WTC11 (cell line): ENCODE measurements at regions not wholly inside any gene's neighbourhood (a gene's known extent, or its start where the extent isn't known, plus 50 kb on each side); places are given as distances from the start of the nearest gene placed in this dataset.
A peak's percentile ranks its signal among the peaks of the same experiment; 100 is the strongest.

Experiments used
- ATAC-seq: fragments of 200-7000 bp; cut with Tn5 transposase; 2 replicates; pipeline ENCODE4 v1.10.0; 2021; ENCODE audit warnings: mild to moderate bottlenecking, moderate library complexity
- CTCF ChIA-PET: fragments of 300-600 bp; sonication (Branson Sonifier 250); formaldehyde crosslinking; loops from one replicate; lab custom pipeline; 2021; ENCODE audit warnings: antibody characterized with exemption; lab: Charles Lee
- POLR2A ChIA-PET: fragments of 350-600 bp; sonication (Branson Sonifier 250); formaldehyde crosslinking; loops from one replicate; lab custom pipeline; 2021; ENCODE audit warnings: antibody characterized with exemption; lab: Charles Lee
- DNase-seq: peaks from one replicate; pipeline ENCODE4 v3.0.0; 2021; ENCODE audit warnings: low spot score
- H3K27ac Mint-ChIP-seq: 2 replicates; pipeline ENCODE4 v1.8.0; 2021; ENCODE audit warnings: mixed read lengths
- H3K27me3 Mint-ChIP-seq: 2 replicates; pipeline ENCODE4 v1.8.0; 2021; ENCODE audit warnings: low read depth, mild to moderate bottlenecking, moderate library complexity, mixed read lengths
- H3K36me3 Mint-ChIP-seq: 2 replicates; pipeline ENCODE4 v1.8.0; 2021; ENCODE audit warnings: mixed read lengths
- H3K4me1 Mint-ChIP-seq: 2 replicates; pipeline ENCODE4 v1.8.0; 2022; ENCODE audit warnings: mixed read lengths
- H3K4me3 Mint-ChIP-seq: 2 replicates; pipeline ENCODE4 v1.8.0; 2021; ENCODE audit warnings: mild to moderate bottlenecking, moderate library complexity, mixed read lengths
- H3K9me3 Mint-ChIP-seq: 2 replicates; pipeline ENCODE4 v1.8.0; 2021; ENCODE audit warnings: mixed read lengths
- ELF4 ChIP-seq: sonication (generic); formaldehyde crosslinking; IDR thresholded peaks from 2 replicates; pipeline ENCODE4 v1.8.1; 2022; ENCODE audit warnings: low read depth, mild to moderate bottlenecking, moderate library complexity, missing genetic modification reagents
- EMX1 ChIP-seq: fragments of 250-450 bp; sonication (Bioruptor Pico); IDR thresholded peaks from 2 replicates; pipeline ENCODE4 v1.8.0; 2021; ENCODE audit warnings: mild to moderate bottlenecking
- ETV6 ChIP-seq: sonication (generic); formaldehyde crosslinking; IDR thresholded peaks from 2 replicates; pipeline ENCODE4 v1.8.1; 2022; ENCODE audit warnings: mild to moderate bottlenecking, missing genetic modification reagents
- NFATC4 ChIP-seq: fragments of 250-450 bp; sonication (Bioruptor Pico); IDR thresholded peaks from 2 replicates; pipeline ENCODE4 v1.9.0; 2021; ENCODE audit warnings: mild to moderate bottlenecking
- PRRX2 ChIP-seq: fragments of 250-450 bp; sonication (Bioruptor Pico); IDR thresholded peaks from 2 replicates; pipeline ENCODE4 v1.8.0; 2021; ENCODE audit warnings: mild to moderate bottlenecking
- RELA ChIP-seq: sonication (generic); formaldehyde crosslinking; IDR thresholded peaks from 2 replicates; pipeline ENCODE4 v1.8.1; 2022; ENCODE audit warnings: missing genetic modification reagents, mild to moderate bottlenecking, borderline replicate concordance
- SMAD4 ChIP-seq: sonication (generic); formaldehyde crosslinking; IDR thresholded peaks from 2 replicates; pipeline ENCODE4 v1.8.0; 2022; ENCODE audit warnings: mild to moderate bottlenecking, missing genetic modification reagents
- TEAD4 ChIP-seq: sonication (generic); formaldehyde crosslinking; IDR thresholded peaks from 2 replicates; pipeline ENCODE4 v1.8.0; 2022; ENCODE audit warnings: mild to moderate bottlenecking, missing genetic modification reagents
- ZBTB21 ChIP-seq: sonication (generic); formaldehyde crosslinking; IDR thresholded peaks from 2 replicates; pipeline ENCODE4 v1.8.1; 2023; ENCODE audit warnings: mild to moderate bottlenecking, missing genetic modification reagents, borderline replicate concordance
- ZNF396 ChIP-seq: fragments of 250-450 bp; sonication (Bioruptor Pico); IDR thresholded peaks from 2 replicates; pipeline ENCODE4 v1.8.0; 2021; ENCODE audit warnings: mild to moderate bottlenecking, moderate library complexity, borderline replicate concordance
- ZNF423 ChIP-seq: fragments of 250-450 bp; sonication (Bioruptor Pico); IDR thresholded peaks from 2 replicates; pipeline ENCODE4 v2.1.2; 2022; ENCODE audit warnings: mild to moderate bottlenecking, moderate library complexity
- TF ChIP-seq, protein P1 (sequence below): fragments of 250-450 bp; sonication (Bioruptor Pico); IDR thresholded peaks from 2 replicates; pipeline ENCODE4 v1.8.0; 2021; ENCODE audit warnings: mild to moderate bottlenecking
- TF ChIP-seq, protein P2 (sequence below): sonication (generic); formaldehyde crosslinking; IDR thresholded peaks from 2 replicates; pipeline ENCODE4 v1.8.1; 2023; ENCODE audit warnings: mild to moderate bottlenecking, missing genetic modification reagents
- TF ChIP-seq, protein P3 (sequence below): fragments of 200-600 bp; IDR thresholded peaks from 2 replicates; pipeline ENCODE4 v1.8.0; 2022; ENCODE audit warnings: antibody characterized with exemption
- TF ChIP-seq, protein P4 (sequence below): sonication (generic); formaldehyde crosslinking; IDR thresholded peaks from 2 replicates; pipeline ENCODE4 v1.8.0; 2022; ENCODE audit warnings: mild to moderate bottlenecking, missing genetic modification reagents
- TF ChIP-seq, protein P5 (sequence below): fragments of 250-450 bp; sonication (Bioruptor Pico); IDR thresholded peaks from 2 replicates; pipeline ENCODE4 v2.1.2; 2022; ENCODE audit warnings: mild to moderate bottlenecking, moderate library complexity
- TF ChIP-seq, protein P6 (sequence below): sonication (generic); formaldehyde crosslinking; IDR thresholded peaks from 2 replicates; pipeline ENCODE4 v1.8.1; 2022; ENCODE audit warnings: missing genetic modification reagents, borderline replicate concordance
- TF ChIP-seq, protein P7 (sequence below): sonication (generic); formaldehyde crosslinking; IDR thresholded peaks from 2 replicates; pipeline ENCODE4 v1.8.0; 2023; ENCODE audit warnings: mild to moderate bottlenecking, missing genetic modification reagents

DNA sequence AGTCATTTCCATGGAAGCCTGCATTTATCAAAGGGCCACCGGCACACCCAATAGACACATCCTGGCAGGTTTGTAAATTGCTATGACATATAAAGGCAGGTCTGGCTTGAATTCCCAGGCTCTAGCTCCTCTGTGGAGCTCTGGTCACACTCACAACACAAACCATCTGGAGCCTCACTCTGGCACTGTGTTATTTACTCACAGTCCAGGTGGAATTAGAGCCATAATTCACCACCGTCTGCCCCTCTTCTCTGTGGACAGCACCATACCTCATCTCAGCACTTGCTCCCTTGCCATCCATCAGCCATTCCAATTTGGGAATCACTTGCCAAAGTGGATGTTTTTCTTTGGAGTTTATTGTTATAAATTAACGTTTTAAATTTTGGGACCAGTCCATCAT, 84.3 kb upstream of the OSR1 start (continued):
- TF ChIP-seq, protein P1, sequence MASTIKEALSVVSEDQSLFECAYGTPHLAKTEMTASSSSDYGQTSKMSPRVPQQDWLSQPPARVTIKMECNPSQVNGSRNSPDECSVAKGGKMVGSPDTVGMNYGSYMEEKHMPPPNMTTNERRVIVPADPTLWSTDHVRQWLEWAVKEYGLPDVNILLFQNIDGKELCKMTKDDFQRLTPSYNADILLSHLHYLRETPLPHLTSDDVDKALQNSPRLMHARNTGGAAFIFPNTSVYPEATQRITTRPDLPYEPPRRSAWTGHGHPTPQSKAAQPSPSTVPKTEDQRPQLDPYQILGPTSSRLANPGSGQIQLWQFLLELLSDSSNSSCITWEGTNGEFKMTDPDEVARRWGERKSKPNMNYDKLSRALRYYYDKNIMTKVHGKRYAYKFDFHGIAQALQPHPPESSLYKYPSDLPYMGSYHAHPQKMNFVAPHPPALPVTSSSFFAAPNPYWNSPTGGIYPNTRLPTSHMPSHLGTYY (CRISPR knock-in tag), result no peak
- TF ChIP-seq ZNF423 (CRISPR knock-in tag) (no peak), SMAD4 (no peak), NFATC4 (CRISPR knock-in tag) (no peak), ETV6 (CRISPR knock-in tag) (no peak), RELA (CRISPR knock-in tag) (no peak), ZNF396 (no peak), ZBTB21 (no peak), EMX1 (CRISPR knock-in tag) (no peak)

DNA sequence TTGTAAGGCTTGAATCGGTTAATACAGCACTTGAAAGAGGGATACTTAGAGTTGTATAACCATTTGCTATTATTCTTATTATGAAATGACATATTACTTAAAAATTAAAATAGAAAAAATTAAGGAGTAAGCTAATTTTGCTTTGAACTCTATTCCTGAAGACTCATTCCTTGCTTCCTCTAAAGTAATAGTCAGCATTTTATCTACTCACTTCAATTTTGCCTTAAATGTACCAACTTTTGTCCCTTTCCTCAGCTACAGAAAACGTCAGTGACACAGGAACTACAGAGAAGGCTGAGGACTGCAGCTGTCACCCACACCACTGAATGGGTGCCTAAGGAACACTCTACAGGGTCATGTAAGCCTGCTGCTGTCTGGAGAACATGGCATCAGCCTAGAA, 80.7 kb upstream of the OSR1 start:
- peaks cover 8% of the 10 kb centered on the region for H3K4me1 Mint-ChIP-seq
- no peak overlapping the region for H3K27ac Mint-ChIP-seq
- no peaks in the 10 kb centered on the region for H3K27me3 Mint-ChIP-seq
- no peaks in the 10 kb centered on the region for H3K9me3 Mint-ChIP-seq
- ATAC-seq (no peak), DNase-seq (no peak)
- CTCF ChIA-PET, result no interaction called here
- H3K4me3 Mint-ChIP-seq, result no peak overlapping the region
- no peaks in the 10 kb centered on the region for H3K36me3 Mint-ChIP-seq
- TF ChIP-seq TEAD4 (CRISPR knock-in tag) (no peak), ELF4 (CRISPR knock-in tag) (no peak), ETV6 (CRISPR knock-in tag) (no peak)
- TF ChIP-seq, protein P2, sequence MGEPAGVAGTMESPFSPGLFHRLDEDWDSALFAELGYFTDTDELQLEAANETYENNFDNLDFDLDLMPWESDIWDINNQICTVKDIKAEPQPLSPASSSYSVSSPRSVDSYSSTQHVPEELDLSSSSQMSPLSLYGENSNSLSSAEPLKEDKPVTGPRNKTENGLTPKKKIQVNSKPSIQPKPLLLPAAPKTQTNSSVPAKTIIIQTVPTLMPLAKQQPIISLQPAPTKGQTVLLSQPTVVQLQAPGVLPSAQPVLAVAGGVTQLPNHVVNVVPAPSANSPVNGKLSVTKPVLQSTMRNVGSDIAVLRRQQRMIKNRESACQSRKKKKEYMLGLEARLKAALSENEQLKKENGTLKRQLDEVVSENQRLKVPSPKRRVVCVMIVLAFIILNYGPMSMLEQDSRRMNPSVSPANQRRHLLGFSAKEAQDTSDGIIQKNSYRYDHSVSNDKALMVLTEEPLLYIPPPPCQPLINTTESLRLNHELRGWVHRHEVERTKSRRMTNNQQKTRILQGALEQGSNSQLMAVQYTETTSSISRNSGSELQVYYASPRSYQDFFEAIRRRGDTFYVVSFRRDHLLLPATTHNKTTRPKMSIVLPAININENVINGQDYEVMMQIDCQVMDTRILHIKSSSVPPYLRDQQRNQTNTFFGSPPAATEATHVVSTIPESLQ, result no peak
- TF ChIP-seq, protein P3, sequence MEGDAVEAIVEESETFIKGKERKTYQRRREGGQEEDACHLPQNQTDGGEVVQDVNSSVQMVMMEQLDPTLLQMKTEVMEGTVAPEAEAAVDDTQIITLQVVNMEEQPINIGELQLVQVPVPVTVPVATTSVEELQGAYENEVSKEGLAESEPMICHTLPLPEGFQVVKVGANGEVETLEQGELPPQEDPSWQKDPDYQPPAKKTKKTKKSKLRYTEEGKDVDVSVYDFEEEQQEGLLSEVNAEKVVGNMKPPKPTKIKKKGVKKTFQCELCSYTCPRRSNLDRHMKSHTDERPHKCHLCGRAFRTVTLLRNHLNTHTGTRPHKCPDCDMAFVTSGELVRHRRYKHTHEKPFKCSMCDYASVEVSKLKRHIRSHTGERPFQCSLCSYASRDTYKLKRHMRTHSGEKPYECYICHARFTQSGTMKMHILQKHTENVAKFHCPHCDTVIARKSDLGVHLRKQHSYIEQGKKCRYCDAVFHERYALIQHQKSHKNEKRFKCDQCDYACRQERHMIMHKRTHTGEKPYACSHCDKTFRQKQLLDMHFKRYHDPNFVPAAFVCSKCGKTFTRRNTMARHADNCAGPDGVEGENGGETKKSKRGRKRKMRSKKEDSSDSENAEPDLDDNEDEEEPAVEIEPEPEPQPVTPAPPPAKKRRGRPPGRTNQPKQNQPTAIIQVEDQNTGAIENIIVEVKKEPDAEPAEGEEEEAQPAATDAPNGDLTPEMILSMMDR, result no peak
- TF ChIP-seq, protein P4, sequence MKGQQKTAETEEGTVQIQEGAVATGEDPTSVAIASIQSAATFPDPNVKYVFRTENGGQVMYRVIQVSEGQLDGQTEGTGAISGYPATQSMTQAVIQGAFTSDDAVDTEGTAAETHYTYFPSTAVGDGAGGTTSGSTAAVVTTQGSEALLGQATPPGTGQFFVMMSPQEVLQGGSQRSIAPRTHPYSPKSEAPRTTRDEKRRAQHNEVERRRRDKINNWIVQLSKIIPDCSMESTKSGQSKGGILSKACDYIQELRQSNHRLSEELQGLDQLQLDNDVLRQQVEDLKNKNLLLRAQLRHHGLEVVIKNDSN (CRISPR knock-in tag), result no peak
- TF ChIP-seq, protein P5, sequence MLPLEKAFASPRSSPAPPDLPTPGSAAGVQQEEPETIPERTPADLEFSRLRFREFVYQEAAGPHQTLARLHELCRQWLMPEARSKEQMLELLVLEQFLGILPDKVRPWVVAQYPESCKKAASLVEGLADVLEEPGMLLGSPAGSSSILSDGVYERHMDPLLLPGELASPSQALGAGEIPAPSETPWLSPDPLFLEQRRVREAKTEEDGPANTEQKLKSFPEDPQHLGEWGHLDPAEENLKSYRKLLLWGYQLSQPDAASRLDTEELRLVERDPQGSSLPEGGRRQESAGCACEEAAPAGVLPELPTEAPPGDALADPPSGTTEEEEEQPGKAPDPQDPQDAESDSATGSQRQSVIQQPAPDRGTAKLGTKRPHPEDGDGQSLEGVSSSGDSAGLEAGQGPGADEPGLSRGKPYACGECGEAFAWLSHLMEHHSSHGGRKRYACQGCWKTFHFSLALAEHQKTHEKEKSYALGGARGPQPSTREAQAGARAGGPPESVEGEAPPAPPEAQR (CRISPR knock-in tag), result no peak
- POLR2A ChIA-PET, result no interaction called here

DNA sequence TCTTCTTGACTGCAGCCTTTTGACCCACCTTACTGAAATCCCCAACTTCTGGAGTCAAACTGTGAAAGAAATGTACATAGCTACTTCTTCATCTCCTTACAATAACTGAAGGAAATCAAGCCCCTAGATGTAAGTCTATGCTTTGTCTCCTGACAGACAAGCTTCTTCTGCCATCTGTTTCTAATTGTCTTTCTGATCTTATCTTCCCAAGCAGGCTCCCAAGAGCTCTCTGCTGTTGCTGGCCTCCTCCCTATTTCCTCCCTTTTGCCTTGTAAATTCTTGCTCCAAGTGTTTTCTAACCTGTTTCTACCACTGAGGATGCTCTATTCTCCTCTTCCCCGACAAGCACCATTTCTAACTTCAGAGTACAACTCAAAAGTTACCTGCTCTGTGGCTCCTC, 77.4 kb upstream of the OSR1 start:
- ChIA-PET CTCF (no interaction called here), POLR2A (no interaction called here)
- Mint-ChIP-seq H3K9me3 (no peaks in the 10 kb centered on the region), H3K4me3 (no peak overlapping the region), H3K36me3 (no peaks in the 10 kb centered on the region), H3K27ac (no peak overlapping the region), H3K4me1 (peaks cover 8% of the 10 kb centered on the region), H3K27me3 (no peaks in the 10 kb centered on the region)
- DNase-seq, result no peak
- peak; percentile 24; the same call in 1 of the 2 replicates for ATAC-seq
- TF ChIP-seq, protein P6, sequence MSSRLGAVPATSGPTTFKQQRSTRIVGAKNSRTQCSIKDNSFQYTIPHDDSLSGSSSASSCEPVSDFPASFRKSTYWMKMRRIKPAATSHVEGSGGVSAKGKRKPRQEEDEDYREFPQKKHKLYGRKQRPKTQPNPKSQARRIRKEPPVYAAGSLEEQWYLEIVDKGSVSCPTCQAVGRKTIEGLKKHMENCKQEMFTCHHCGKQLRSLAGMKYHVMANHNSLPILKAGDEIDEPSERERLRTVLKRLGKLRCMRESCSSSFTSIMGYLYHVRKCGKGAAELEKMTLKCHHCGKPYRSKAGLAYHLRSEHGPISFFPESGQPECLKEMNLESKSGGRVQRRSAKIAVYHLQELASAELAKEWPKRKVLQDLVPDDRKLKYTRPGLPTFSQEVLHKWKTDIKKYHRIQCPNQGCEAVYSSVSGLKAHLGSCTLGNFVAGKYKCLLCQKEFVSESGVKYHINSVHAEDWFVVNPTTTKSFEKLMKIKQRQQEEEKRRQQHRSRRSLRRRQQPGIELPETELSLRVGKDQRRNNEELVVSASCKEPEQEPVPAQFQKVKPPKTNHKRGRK (CRISPR knock-in tag), result no peak
- TF ChIP-seq PRRX2 (CRISPR knock-in tag), result no peak
- TF ChIP-seq, protein P7, sequence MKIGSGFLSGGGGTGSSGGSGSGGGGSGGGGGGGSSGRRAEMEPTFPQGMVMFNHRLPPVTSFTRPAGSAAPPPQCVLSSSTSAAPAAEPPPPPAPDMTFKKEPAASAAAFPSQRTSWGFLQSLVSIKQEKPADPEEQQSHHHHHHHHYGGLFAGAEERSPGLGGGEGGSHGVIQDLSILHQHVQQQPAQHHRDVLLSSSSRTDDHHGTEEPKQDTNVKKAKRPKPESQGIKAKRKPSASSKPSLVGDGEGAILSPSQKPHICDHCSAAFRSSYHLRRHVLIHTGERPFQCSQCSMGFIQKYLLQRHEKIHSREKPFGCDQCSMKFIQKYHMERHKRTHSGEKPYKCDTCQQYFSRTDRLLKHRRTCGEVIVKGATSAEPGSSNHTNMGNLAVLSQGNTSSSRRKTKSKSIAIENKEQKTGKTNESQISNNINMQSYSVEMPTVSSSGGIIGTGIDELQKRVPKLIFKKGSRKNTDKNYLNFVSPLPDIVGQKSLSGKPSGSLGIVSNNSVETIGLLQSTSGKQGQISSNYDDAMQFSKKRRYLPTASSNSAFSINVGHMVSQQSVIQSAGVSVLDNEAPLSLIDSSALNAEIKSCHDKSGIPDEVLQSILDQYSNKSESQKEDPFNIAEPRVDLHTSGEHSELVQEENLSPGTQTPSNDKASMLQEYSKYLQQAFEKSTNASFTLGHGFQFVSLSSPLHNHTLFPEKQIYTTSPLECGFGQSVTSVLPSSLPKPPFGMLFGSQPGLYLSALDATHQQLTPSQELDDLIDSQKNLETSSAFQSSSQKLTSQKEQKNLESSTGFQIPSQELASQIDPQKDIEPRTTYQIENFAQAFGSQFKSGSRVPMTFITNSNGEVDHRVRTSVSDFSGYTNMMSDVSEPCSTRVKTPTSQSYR (CRISPR knock-in tag), result no peak
- no peak for TF ChIP-seq RELA (CRISPR knock-in tag)
